SK-N-SH treated with all-trans-retinoic acid at 6 μM for 48 hours (cell line): ENCODE measurements at regions not wholly inside any gene's neighbourhood (a gene's known extent, or its start where the extent isn't known, plus 50 kb on each side); places are given as distances from the start of the nearest gene placed in this dataset.

Experiments used
- ARNTL ChIP-seq: fragments of 450-650 bp; formaldehyde crosslinking; IDR thresholded peaks from 2 replicates; pipeline ENCODE4 v1.5.0; 2020; ENCODE audit warnings: low read depth, mild to moderate bottlenecking, moderate library complexity, borderline replicate concordance
- CREB5 ChIP-seq: fragments of 250-450 bp; sonication (Bioruptor Pico); IDR thresholded peaks from 2 replicates; pipeline ENCODE4 v1.5.1; 2020; ENCODE audit warnings: low read depth, mild to moderate bottlenecking, moderate library complexity
- CSDC2 ChIP-seq: fragments of 250-450 bp; sonication (Bioruptor Pico); IDR thresholded peaks from 2 replicates; pipeline ENCODE4 v1.5.0; 2020; ENCODE audit warnings: mild to moderate bottlenecking, moderate library complexity
- CSRNP3 ChIP-seq: fragments of 250-450 bp; sonication (Bioruptor Pico); IDR thresholded peaks from 2 replicates; pipeline ENCODE4 v1.5.1; 2021; ENCODE audit warnings: mild to moderate bottlenecking, moderate library complexity
- GLIS3 ChIP-seq: fragments of 250-450 bp; sonication (Bioruptor Pico); IDR thresholded peaks from 2 replicates; pipeline ENCODE4 v1.5.0; 2020; ENCODE audit warnings: mild to moderate bottlenecking, moderate library complexity
- POU6F1 ChIP-seq: fragments of 250-450 bp; sonication (Bioruptor Pico); IDR thresholded peaks from 2 replicates; pipeline ENCODE4 v1.8.0; 2021; ENCODE audit warnings: low read depth, mild to moderate bottlenecking, moderate library complexity, borderline replicate concordance
- RARB ChIP-seq: fragments of 250-450 bp; sonication (Bioruptor Pico); IDR thresholded peaks from 2 replicates; pipeline ENCODE4 v1.8.0; 2021; ENCODE audit warnings: mild to moderate bottlenecking, moderate library complexity
- ZFP30 ChIP-seq: fragments of 450-650 bp; formaldehyde crosslinking; IDR thresholded peaks from 2 replicates; pipeline ENCODE4 v1.5.0; 2022; ENCODE audit warnings: mild to moderate bottlenecking, moderate library complexity
- ZNF565 ChIP-seq: fragments of 450-650 bp; formaldehyde crosslinking; conservative IDR thresholded peaks from 2 replicates; pipeline ENCODE4 v1.5.0; 2020; ENCODE audit warnings: low read depth, mild to moderate bottlenecking, moderate library complexity

GRCh38 chr2:19214682-19215391, 143.6 kb downstream of the OSR1 start:
- TF ChIP-seq GLIS3 (CRISPR knock-in tag) = no peak
- no peak for TF ChIP-seq CSDC2
- no peak for TF ChIP-seq ZNF565 (CRISPR knock-in tag)
- no peak for TF ChIP-seq POU6F1 (CRISPR knock-in tag)
- no peak for TF ChIP-seq CREB5
- TF ChIP-seq ARNTL = no peak
- TF ChIP-seq CSRNP3 (CRISPR knock-in tag) = no peak
- no peak for TF ChIP-seq RARB (CRISPR knock-in tag)
- no peak for TF ChIP-seq ZFP30 (CRISPR knock-in tag)
